HG03045 (cell line): ENCODE measurements at regions not wholly inside any gene's neighbourhood (a gene's known extent, or its start where the extent isn't known, plus 50 kb on each side); places are given as distances from the start of the nearest gene placed in this dataset.

ENCODE experiments used
- ATAC-seq: cut with Tn5 transposase; IDR thresholded peaks from one replicate; pipeline ENCODE4 v1.9.1; 2021; ENCODE audit warnings: mild to moderate bottlenecking, moderate library complexity; ENCODE audit not compliant: unreplicated experiment

- ATAC-seq, result no peak
These were observed 60.0 kb upstream of the AJAP1 start for GRCh38 chr1:4594286-4594991.

- no peak for ATAC-seq
These were observed 58.8 kb upstream of the AJAP1 start for GRCh38 chr1:4595341-4596225.

GRCh38 chr1:4596486-4596885, 57.9 kb upstream of the AJAP1 start:
- no peak for ATAC-seq

- no peak for ATAC-seq
These were observed 57.4 kb upstream of the AJAP1 start for GRCh38 chr1:4597020-4597419.

- no peak for ATAC-seq
These were observed 55.8 kb upstream of the AJAP1 start for GRCh38 chr1:4598561-4598960.

- no peak for ATAC-seq
These were observed 54.9 kb upstream of the AJAP1 start for GRCh38 chr1:4599521-4599920.

- no peak for ATAC-seq
These were observed 54.4 kb upstream of the AJAP1 start for GRCh38 chr1:4599951-4600481.

- no peak for ATAC-seq
These were observed 53.6 kb upstream of the AJAP1 start for GRCh38 chr1:4600615-4601460.

GRCh38 chr1:4601941-4602340, 52.5 kb upstream of the AJAP1 start:
- no peak for ATAC-seq

GRCh38 chr1:4602462-4603294, 51.7 kb upstream of the AJAP1 start:
- no peak for ATAC-seq

GRCh38 chr1:4603295-4604110, 50.9 kb upstream of the AJAP1 start:
- ATAC-seq, result no peak
